ENCODE measurements at regions not wholly inside any gene's neighbourhood (a gene's known extent, or its start where the extent isn't known, plus 50 kb on each side); places are given as distances from the start of the nearest gene placed in this dataset.

- H3K27me3 ChIP-seq (ENCODE audit: control insufficient read depth, insufficient read depth, low read length, poor library complexity, severe bottlenecking): no peaks in the 10 kb centered on the region
- no peak overlapping the region for H3K4me3 ChIP-seq (ENCODE audit: low read length)
- H3K4me3 Mint-ChIP-seq: no peak overlapping the region
- no peak overlapping the region for H3K9ac ChIP-seq (ENCODE audit: extremely low read depth, low read length, poor library complexity, severe bottlenecking)
- no peak overlapping the region for H3K27ac ChIP-seq (ENCODE audit: low read depth, low read length)
- H3K4me1 Mint-ChIP-seq: no peaks in the 10 kb centered on the region
- TF ChIP-seq CTCF (conservative IDR thresholded peaks at IDR 0.05): no peak
- H3K27me3 Mint-ChIP-seq (ENCODE audit: insufficient read depth): peaks cover 20% of the 10 kb centered on the region
- H3K36me3 ChIP-seq (ENCODE audit: control insufficient read depth, insufficient read depth, low read length): no peaks in the 10 kb centered on the region
- H3K9me3 Mint-ChIP-seq: peaks cover 21% of the 10 kb centered on the region
- no peaks in the 10 kb centered on the region for H3K4me1 ChIP-seq (ENCODE audit: control insufficient read depth, insufficient read depth, low read length)
- no peaks in the 10 kb centered on the region for H3K36me3 Mint-ChIP-seq (ENCODE audit: low read depth)
- whole genome bisulfite sequencing, 2 experiments (ENCODE audit: insufficient coverage in 1 of 2, insufficient read length in 1 of 2): 88 to 89% methylated on average over 17 of the region's 17 CpGs
- no peaks in the 10 kb centered on the region for H3K9me3 ChIP-seq (ENCODE audit: control insufficient read depth, low read length)
- H3K27ac Mint-ChIP-seq: no peak overlapping the region
- DNase-seq: no peak
Observed at GRCh38 chr11:2083411-2083810, 55.8 kb downstream of the IGF2 start.

DNA sequence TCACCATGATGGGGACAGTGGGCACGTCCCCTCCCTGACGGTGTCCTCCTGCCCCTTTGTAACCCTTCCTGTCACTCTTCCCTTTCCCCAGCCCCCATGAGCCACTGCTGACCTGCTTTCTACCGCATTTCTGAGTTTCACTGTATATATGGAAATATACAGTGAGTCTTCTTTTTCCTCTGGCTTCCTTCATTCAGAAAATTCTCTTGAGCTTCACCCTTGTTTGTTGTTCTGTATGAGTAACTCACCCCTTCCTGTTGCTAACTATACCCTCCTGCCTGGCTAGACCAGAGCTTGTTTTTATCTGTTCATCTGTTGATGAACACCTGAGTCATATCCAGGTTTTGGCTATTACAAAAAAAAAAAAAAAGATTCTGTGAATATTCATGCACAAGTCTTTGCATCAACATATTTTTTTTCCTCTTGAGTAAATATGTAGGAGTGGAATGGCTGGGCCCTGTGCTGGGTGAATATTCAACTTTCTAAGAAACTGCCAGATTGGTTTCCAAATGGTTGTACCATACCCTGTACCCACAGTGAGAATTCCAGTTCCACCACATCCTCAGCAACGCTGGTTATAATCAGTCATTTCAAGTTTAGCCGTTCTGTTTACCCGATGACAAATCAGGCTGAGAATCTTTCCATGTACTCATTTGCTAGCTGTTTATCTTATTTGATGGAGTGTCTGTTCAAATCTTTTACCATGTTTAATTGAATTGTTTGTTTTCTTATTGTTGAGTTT is 62.0 kb downstream of the IGF2 start:
- H3K9me3 Mint-ChIP-seq: no peaks in the 10 kb centered on the region
- peaks cover 18% of the 10 kb centered on the region for H3K27me3 Mint-ChIP-seq (ENCODE audit: insufficient read depth)
- no peaks in the 10 kb centered on the region for H3K4me1 Mint-ChIP-seq
- DNase-seq: no peak
- Histone ChIP-seq H3K27ac (ENCODE audit: low read depth, low read length) (no peak overlapping the region), H3K9me3 (ENCODE audit: control insufficient read depth, low read length) (no peaks in the 10 kb centered on the region), H3K4me3 (ENCODE audit: low read length) (no peak overlapping the region), H3K27me3 (ENCODE audit: control insufficient read depth, insufficient read depth, low read length, poor library complexity, severe bottlenecking) (no peaks in the 10 kb centered on the region), H3K9ac (ENCODE audit: extremely low read depth, low read length, poor library complexity, severe bottlenecking) (no peak overlapping the region), H3K4me1 (ENCODE audit: control insufficient read depth, insufficient read depth, low read length) (no peaks in the 10 kb centered on the region), H3K36me3 (ENCODE audit: control insufficient read depth, insufficient read depth, low read length) (no peaks in the 10 kb centered on the region)
- no peak for TF ChIP-seq CTCF (conservative IDR thresholded peaks at IDR 0.05)
- no peak overlapping the region for H3K4me3 Mint-ChIP-seq
- H3K36me3 Mint-ChIP-seq (ENCODE audit: low read depth): no peaks in the 10 kb centered on the region
- WGBS, 2 experiments (ENCODE audit: insufficient coverage in 1 of 2, insufficient read length in 1 of 2): 69 to 89% methylated on average over 2 to 5 of the region's 6 CpGs
- no peak overlapping the region for H3K27ac Mint-ChIP-seq

DNA sequence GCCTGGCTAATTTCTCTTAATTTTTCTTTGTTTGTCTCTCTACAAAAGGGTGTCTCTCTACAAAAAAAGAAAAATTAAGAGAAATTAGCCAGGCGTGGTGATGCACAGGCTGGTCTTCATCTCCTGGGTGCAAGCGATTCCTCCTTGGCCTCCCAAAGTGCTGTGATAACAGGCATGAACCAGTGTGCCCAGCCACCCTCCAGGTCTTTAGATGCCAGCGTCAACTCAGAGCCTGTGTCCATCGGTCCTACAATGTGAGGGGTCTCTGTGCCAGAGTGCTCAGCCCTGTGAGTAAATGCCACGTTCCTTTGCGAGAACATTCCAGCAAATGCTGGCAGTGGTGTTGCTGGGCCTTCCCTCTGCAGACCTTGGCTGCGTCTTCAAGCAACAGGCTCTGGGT is 62.7 kb downstream of the IGF2 start:
- no peak overlapping the region for H3K4me3 Mint-ChIP-seq
- Histone ChIP-seq H3K27ac (ENCODE audit: low read depth, low read length) (no peak overlapping the region), H3K9ac (ENCODE audit: extremely low read depth, low read length, poor library complexity, severe bottlenecking) (no peak overlapping the region), H3K4me3 (ENCODE audit: low read length) (no peak overlapping the region), H3K36me3 (ENCODE audit: control insufficient read depth, insufficient read depth, low read length) (no peaks in the 10 kb centered on the region), H3K9me3 (ENCODE audit: control insufficient read depth, low read length) (no peaks in the 10 kb centered on the region), H3K27me3 (ENCODE audit: control insufficient read depth, insufficient read depth, low read length, poor library complexity, severe bottlenecking) (peaks cover 5% of the 10 kb centered on the region), H3K4me1 (ENCODE audit: control insufficient read depth, insufficient read depth, low read length) (no peaks in the 10 kb centered on the region)
- TF ChIP-seq CTCF (conservative IDR thresholded peaks at IDR 0.05): no peak
- peaks cover 14% of the 10 kb centered on the region for H3K27me3 Mint-ChIP-seq (ENCODE audit: insufficient read depth)
- WGBS, 2 experiments (ENCODE audit: insufficient coverage in 1 of 2, insufficient read length in 1 of 2): 91 to 96% methylated on average over 5 to 7 of the region's 7 CpGs
- H3K36me3 Mint-ChIP-seq (ENCODE audit: low read depth): no peaks in the 10 kb centered on the region
- H3K9me3 Mint-ChIP-seq: no peaks in the 10 kb centered on the region
- no peak overlapping the region for H3K27ac Mint-ChIP-seq
- H3K4me1 Mint-ChIP-seq: no peaks in the 10 kb centered on the region
- DNase-seq: no peak
